ENCODE measurements at regions not wholly inside any gene's neighbourhood (a gene's known extent, or its start where the extent isn't known, plus 50 kb on each side); places are given as distances from the start of the nearest gene placed in this dataset.

DNA sequence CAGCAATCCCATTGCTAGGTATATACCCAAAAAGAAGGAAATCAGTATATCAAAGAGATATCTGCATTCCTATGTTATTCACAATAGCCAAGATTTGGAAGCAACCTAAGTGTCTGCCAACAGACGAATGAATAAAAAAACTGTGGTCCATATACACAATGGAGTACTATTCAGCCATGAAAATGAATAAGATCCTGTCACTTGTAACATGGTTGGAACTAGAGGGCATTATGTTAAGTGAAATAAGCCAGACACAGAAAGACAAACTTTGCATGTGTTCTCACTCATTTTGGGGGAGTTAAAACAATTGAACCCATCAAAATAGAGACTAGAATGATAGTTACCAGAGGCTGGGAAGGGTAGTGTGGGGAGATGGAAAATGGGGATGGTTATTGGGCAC is 323.5 kb upstream of the NFE2L3 start (continued):
- TF ChIP-seq CTCF (IDR thresholded peaks at IDR 0.05) (no peak), RCOR1 (IDR thresholded peaks at IDR 0.05; ENCODE audit: low read depth, low read length) (no peak)

- no peak overlapping the region for H3K27ac ChIP-seq
- H3K9me3 ChIP-seq = no peaks in the 10 kb centered on the region
- no peaks in the 10 kb centered on the region for H3K4me1 ChIP-seq
- FAIRE-seq (no peak), DNase-seq (ENCODE audit: low read depth in 1 of 2, low spot score in 1 of 2) (no peak), ATAC-seq (no peak)
- ChIA-PET POLR2A (no interaction called here), CTCF (interaction anchor here (0.7 to 1.1 kb wide), 2 partner anchors 36 to 689 kb away, joined by 3 read pairs; no protein-coding TSS in a partner anchor)
- no peak overlapping the region for H3K4me3 ChIP-seq
- H3K4me2 ChIP-seq = no peak overlapping the region
- TF ChIP-seq ZC3H11A (IDR thresholded peaks at IDR 0.05) (no peak), TFCP2L1 (CRISPR knock-in tag; IDR thresholded peaks at IDR 0.05) (no peak), RCOR1 (IDR thresholded peaks at IDR 0.05; ENCODE audit: low read depth, low read length) (no peak), RFX5 (IDR thresholded peaks at IDR 0.05) (no peak), HMGXB4 (CRISPR knock-in tag; IDR thresholded peaks at IDR 0.05; ENCODE audit: borderline replicate concordance) (no peak), BHLHE40 (IDR thresholded peaks at IDR 0.05; ENCODE audit: low read depth, low read length) (no peak), FOSL2 (IDR thresholded peaks at IDR 0.05) (no peak), FOSL2 (CRISPR knock-in tag; IDR thresholded peaks at IDR 0.05) (no peak), KDM5A (IDR thresholded peaks at IDR 0.05) (no peak), USF2 (IDR thresholded peaks at IDR 0.05) (no peak), HEYL (CRISPR knock-in tag; IDR thresholded peaks at IDR 0.05) (no peak), RAD21 (conservative IDR thresholded peaks at IDR 0.05 in 1 of 2, IDR thresholded peaks at IDR 0.05 in 1 of 2) (no peak)
- TF ChIP-seq, protein P1, sequence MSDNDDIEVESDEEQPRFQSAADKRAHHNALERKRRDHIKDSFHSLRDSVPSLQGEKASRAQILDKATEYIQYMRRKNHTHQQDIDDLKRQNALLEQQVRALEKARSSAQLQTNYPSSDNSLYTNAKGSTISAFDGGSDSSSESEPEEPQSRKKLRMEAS (IDR thresholded peaks at IDR 0.05) = no peak
These were observed 322.3 kb upstream of the NFE2L3 start for GRCh38 chr7:25829663-25830062.

DNA sequence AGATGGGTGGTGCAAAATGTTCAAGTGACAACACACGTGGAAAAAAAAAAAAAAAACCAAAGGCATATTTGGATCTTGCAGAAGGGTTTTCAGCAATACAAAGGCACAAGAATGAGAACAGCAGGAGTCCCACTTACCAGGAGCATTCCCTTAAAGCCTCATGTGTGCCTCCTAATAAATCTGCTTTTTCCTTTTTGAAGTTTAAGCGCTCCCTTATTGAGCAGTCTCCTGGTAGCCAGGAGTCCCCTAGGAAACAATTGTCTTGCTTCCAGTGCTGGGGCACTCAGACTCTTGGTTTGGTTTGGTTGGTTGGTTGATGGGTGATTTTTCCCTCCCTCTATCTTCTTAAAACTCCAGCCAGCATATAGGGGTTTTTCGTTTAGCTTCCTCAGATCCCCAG is 321.8 kb upstream of the NFE2L3 start:
- no peak for TF ChIP-seq ELK1 (IDR thresholded peaks at IDR 0.05; ENCODE audit: low read depth, low read length)
- TF ChIP-seq MYC (IDR thresholded peaks at IDR 0.05; ENCODE audit: borderline replicate concordance, low read length) = no peak
- no peak for TF ChIP-seq BCL3 (IDR thresholded peaks at IDR 0.05)
- TF ChIP-seq CBX8 (IDR thresholded peaks at IDR 0.05) = no peak
- no peak for TF ChIP-seq NPAS2 (CRISPR knock-in tag; IDR thresholded peaks at IDR 0.05; ENCODE audit: borderline replicate concordance)
- TF ChIP-seq CHD2 (IDR thresholded peaks at IDR 0.05; ENCODE audit: low read length, partially characterized antibody) = no peak
- TF ChIP-seq, protein P2, sequence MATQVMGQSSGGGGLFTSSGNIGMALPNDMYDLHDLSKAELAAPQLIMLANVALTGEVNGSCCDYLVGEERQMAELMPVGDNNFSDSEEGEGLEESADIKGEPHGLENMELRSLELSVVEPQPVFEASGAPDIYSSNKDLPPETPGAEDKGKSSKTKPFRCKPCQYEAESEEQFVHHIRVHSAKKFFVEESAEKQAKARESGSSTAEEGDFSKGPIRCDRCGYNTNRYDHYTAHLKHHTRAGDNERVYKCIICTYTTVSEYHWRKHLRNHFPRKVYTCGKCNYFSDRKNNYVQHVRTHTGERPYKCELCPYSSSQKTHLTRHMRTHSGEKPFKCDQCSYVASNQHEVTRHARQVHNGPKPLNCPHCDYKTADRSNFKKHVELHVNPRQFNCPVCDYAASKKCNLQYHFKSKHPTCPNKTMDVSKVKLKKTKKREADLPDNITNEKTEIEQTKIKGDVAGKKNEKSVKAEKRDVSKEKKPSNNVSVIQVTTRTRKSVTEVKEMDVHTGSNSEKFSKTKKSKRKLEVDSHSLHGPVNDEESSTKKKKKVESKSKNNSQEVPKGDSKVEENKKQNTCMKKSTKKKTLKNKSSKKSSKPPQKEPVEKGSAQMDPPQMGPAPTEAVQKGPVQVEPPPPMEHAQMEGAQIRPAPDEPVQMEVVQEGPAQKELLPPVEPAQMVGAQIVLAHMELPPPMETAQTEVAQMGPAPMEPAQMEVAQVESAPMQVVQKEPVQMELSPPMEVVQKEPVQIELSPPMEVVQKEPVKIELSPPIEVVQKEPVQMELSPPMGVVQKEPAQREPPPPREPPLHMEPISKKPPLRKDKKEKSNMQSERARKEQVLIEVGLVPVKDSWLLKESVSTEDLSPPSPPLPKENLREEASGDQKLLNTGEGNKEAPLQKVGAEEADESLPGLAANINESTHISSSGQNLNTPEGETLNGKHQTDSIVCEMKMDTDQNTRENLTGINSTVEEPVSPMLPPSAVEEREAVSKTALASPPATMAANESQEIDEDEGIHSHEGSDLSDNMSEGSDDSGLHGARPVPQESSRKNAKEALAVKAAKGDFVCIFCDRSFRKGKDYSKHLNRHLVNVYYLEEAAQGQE (IDR thresholded peaks at IDR 0.05) = no peak
- TF ChIP-seq ZNF302 (CRISPR knock-in tag; IDR thresholded peaks at IDR 0.05) = no peak
- TF ChIP-seq HMGXB4 (CRISPR knock-in tag; IDR thresholded peaks at IDR 0.05; ENCODE audit: borderline replicate concordance) = no peak
- no peaks in the 10 kb centered on the region for H3K9me3 ChIP-seq
- ATAC-seq (no peak), FAIRE-seq (no peak), DNase-seq (ENCODE audit: low read depth in 1 of 2, low spot score in 1 of 2) (no peak)
- POLR2A ChIA-PET = no interaction called here
- no peak overlapping the region for H3K27ac ChIP-seq
- no peak overlapping the region for H3K4me2 ChIP-seq
- CTCF ChIA-PET = interaction anchor here (0.7 to 1.1 kb wide), 2 partner anchors 36 to 689 kb away, joined by 3 read pairs; no protein-coding TSS in a partner anchor
- 49% methylated on average over 3 of the region's 3 CpGs for WGBS (ENCODE audit: missing lambda C conversion rate)
- no peak overlapping the region for H3K4me3 ChIP-seq
- no peaks in the 10 kb centered on the region for H3K4me1 ChIP-seq

All from A549 (cell line).